GM18858 (cell line): ENCODE measurements at regions not wholly inside any gene's neighbourhood (a gene's known extent, or its start where the extent isn't known, plus 50 kb on each side); places are given as distances from the start of the nearest gene placed in this dataset.
A peak's percentile ranks its signal among the peaks of the same experiment; 100 is the strongest.

Experiments used
- ATAC-seq: cut with Tn5 transposase; IDR thresholded peaks from one replicate; pipeline ENCODE4 v1.9.1; 2021; ENCODE audit not compliant: unreplicated experiment

DNA sequence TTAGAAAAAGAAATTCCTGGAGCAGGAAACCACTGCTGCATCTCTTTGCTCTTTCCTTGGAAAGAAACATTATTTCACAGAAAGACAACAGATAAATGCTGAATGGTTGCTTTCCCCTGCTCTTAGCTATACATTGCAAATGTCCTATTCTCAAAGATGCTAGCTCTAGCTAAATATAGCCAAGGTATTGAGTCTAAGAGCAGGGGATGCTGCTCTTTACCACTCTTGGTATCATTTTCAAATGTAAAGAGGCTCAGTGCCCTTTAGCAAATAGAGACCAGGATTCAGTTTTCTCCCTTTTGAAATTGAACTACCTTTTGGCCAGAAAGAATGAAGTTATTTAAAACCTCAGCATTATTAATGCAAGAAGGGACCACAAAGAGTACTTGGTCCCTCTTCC is 104.0 kb upstream of the FUT8 start:
- ATAC-seq = no peak

DNA sequence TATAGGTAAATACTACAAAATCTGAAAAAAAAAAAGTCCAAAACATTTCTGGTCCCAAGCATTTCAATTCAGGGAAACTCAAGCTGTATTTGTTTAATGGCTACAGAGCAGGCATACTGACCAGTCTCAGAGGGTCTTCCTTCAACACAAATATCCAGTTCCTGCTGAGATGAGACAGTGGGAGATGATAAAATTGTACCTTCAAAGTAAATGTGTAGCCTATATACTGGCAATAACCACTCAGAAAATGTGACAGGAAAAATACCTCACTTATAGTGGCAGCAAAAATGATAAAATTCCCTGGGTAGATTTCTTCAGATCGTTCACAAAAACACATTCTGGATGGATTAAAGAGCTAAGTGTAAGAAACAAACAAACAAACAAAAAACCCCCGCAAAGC is 102.0 kb upstream of the FUT8 start:
- no peak for ATAC-seq

DNA sequence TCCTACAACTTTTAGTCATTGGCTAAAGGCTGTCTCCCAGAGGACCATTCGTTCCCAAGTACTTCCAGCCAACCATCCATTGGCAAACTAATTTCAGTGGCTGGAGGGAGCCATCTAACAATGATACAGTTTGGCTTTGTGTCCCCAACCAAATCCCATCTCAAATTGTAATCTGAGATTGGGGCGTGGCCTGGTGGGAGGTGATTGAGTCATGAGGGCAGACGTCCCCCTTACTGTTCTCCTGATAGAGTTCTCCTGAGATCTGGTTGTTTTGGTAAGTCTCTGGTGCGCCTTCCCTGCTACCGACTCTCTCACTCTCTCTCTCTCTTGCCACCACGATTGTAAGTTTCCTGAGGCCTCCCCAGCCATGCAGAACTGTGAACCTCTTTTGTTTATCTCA is 99.7 kb upstream of the FUT8 start:
- no peak for ATAC-seq

DNA sequence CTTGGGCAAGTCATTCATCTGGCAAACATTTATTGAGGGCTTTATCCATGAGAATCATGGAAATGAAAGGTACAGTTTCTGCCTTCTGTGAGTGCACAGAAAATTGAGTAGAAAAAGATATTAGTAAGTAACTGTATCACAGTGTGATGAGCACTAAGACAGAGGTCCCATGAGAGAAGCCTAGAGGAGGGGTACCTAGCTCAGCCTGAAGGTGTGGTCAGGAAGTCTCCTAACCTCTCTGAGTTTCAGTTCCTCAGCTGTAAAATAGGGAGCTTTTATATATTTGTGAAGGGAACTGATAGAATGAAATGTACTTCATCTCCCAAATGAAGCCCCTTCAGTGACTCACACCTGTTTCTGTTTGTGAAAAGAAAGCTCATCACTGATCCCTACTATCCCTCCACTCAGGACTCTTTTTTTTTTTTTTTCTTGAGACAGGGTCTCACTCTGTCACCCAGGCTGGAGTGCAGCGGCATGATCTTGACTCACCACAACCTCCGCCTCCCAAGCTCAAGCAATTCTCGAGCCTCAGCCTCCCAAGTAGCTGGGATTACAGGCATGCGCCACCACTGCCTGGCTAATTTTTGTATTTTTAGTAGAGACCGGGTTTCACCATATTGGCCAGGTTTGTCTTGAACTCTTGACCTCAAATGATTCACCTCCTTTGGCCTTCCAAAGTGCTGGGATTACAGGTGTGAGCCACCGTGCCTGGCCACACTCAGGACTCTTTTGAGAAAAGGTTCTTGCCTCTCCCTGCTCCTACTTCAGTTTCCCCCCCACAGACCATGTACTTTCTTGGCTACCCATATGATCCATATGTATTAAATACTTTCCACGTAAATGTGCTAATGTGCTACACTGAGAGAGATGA is 93.7 kb upstream of the FUT8 start:
- peak; percentile 50 for ATAC-seq

DNA sequence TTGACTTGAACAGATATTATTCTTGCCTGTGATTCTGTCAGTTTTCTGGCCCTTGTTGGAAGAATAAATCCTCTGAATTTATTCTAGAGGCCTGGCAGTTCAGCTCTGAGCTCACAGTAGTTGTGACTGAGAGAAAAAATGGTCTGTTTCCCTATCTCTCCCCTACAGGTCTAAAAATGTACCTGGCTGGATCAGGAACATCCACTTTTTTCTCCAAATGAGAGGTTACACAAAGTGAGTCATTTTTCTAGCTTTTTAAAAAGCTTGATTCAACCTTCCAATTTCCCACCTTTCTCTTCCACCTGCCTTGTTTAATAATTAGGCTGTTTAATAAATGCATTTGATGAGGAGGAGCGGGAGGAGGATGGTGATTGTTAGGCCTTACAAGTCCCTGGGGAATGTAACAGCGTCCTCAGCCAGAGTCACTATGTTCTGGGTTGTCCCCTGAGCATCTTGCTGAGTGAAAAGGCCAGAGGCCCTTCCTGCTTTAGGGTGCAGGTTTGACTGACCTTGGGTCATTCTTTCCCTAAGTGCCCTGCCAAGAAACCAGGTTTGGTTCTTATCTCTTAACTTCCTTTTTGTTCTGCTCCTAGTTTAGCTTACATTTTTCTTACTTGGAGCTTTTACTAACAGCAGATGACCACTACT is 91.7 kb upstream of the FUT8 start:
- peak; percentile 23 for ATAC-seq

DNA sequence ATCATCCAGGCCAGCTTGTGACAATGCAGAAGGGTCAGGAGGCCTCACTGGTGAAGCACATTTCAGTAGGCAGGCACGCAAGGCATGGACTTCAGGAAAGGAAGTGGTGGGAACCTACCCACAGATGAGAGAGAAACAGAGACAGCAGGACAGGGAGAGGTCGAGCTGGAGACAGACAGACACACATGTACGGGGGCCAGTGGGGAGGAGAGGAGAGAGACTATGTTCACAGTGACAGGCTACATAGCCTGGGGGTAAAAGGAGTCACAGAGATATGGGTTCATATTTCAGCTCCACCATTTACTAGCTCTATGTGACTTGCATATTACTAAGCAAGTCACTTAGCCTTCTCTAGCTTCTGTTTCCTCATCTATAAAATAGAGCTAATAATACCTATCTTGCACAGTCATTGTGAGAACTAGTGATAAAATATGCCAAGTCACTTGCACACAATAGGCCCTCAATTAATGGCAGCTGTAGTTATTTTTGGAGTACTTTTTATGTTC is 91.1 kb upstream of the FUT8 start:
- peak; percentile 51 for ATAC-seq

DNA sequence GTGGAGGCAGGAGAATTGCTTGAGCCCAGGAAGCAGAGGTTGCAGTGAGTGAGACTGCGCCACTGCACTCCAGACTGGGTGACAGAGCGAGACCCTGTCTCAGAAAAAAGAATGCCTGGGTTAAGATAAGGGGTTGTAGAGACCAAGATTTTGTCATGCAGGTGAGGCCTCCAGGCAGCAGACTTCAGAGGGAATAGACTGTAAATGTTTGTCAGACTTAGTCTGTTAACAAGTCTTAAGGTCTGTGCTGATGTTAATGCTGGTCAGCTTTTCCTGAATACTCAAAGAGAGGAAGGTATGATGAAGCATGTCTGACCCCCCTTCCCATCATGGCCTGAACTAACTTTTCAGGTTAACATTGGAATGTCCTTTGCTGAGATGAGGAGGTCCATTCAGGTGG is 83.0 kb upstream of the FUT8 start:
- ATAC-seq = no peak

DNA sequence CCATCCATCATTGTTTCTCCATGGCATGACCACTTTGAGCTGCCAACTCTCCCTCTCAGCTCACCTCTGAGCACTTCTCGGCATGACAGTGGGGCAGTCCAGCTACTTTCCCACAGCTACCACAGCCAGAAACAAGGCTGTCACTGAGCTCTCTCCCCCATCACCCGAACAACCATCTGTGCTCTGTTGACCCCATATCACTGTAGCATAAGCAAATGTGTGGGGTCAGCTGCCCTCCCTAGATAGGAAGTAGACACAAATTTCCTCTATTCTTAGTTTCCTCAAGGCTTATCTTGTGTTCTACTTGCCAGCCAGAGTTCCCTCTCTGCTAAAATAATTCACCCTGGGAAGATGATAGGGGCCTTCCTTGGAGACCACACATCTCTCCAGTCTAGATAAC is 82.6 kb upstream of the FUT8 start:
- ATAC-seq = no peak

DNA sequence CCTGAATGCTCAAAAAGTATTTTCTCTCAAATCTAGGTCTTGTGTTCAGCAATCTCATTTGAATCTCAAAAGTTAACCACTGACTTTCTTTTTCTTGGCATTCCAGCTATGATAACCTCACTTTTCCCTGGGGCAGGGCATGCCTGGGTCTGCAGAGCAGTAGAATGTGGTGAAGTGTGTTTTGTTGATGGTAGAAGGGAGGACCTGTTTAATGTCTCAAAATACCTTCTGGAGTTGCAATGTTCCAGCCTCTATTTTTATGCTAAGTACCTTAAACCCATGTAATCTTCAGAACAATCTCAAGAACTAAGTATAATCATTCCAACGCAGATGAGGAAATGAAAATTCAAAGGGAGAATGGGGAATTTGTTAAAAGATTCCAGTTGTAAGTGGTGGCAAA is 82.1 kb upstream of the FUT8 start:
- ATAC-seq = no peak

DNA sequence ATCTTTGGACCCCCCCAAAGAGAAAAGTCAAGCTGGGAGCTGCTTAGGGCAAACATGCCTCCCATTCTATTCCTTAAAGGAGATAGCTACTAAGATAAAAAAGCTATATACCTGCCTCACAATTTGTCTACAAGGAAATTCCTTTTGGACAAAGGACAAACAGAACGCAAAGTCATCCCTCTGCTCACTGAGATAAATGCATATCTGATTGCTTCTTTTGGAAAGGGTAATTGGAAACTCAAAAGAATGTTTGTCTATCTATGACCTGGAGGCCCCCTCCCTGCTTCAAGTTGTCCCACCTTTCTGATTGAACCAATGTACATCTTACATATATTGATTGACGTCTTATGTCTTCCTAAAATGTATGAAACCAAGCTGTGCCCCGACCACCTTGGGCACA is 80.9 kb upstream of the FUT8 start:
- ATAC-seq = no peak

DNA sequence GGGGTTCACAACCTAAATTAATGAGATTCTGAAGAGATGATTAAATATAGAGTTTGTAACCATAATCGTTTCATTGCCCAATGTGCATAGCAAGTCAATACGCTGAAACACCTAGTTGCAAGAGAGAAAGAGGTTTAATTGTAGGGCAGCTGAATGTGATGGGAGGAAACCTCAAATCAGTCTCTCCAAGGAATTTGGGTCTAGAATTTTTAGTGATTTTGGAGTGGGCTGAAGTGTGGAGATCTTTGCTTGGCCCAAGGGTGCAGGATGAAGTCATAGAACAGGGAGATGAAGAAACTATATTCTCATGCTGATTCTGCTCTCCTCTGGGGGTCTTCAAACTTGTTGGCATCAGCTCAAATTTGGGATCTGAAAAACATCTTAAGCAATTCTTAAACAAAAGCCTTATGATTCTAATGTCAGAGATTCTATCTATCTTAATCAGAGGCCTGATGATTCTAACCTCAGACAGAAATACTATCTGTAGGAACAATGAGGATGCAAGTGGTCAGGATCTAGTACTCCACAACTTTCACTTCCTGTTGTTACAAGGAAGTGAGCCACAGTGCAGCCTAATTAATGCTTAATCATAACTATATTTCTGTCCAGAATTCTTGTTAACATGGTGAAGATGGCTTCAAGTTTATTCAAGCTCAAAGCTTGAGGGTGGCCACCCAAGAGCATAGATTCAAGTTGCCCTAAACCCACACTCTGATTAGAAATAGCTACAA is 80.2 kb upstream of the FUT8 start:
- ATAC-seq = no peak

DNA sequence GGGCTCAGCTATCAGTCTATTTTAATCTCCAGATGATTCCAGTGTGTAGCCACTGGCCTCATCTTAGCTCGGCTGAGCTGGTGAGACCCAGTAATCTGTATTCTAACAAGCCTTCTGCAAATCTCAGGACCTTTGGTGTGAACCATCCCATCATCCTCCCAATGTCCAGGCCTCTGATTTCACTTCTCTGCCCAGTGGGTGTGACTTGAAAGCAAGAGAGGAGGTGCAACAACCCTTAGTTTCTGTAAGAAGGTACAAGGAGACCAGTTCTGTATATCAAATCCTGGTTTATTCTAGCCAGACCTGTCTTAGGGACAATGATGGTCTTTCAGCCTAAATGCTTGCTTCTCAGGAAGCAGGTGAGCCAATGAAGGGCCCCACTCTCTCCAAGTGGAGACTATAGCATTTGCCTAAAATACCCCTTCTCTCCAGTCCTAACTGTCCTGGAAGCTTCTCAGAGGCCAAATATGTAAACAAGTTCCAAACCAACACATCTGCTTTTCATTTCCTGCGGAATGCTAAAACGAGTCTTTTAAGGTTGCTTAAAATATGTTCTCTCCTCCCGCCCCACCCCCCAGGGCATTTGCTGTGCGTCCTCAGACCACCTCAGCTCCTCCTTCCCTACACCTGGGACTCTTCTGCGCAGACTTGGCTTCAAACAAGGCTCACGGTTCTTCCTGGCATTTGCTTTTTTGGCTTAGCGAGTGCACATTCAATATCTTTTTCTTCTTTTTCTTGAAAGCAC is 78.4 kb upstream of the FUT8 start:
- ATAC-seq = no peak

DNA sequence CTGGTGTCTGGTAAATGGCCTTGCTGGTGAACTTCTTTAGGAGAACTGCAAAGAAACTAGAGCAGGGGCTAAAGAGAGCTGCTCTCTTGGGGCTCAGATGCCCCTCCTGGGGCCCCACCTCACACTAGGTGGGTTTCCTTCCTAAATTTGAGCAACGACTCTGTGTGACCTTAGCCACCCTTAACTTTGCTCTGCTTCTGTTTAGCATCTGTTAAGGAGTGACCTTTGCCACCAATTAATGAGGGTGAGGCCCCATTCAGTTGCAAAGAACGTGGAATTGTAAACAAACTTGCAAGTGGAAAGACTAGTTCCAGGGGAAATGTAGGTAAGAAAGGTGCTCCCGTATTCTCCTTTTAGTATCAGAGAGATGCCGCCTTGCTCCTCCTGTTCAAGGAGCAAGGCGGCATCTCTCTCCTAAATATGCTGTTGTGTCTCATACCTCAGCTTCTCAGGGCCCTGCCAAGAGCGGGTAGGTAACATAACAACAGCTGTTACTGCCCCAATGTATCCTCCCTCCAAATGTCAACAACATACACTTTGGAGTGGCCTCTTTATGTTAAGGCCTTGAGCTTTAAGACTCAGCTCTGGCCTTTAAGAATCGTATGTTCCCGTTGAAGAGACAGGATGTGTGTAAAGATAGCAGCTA is 77.6 kb upstream of the FUT8 start:
- no peak for ATAC-seq

DNA sequence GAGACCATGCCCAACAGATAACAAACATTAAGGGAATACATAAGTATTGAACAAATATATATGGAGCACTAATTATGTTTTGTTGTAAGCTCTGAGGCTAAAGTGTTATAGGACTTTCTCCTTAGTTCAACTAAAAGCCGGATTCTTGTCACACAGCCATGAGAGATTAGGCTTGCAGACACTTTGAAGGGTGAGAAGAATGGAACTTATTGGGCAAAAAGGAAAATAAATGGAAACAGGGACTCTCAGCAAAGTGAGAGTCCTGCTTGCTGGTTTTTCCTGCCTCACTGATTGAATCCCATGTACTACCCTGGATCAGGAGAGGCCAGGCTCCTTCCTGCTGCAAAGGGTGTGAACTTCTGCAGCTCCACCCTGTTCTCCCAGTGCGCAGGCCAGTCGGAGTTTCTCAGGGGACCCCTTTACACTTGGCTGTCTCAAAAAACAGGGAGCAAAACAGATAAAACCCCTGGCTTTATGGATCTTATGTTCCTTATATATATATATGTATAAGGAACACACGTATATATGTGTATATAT is 77.1 kb upstream of the FUT8 start:
- ATAC-seq = no peak

DNA sequence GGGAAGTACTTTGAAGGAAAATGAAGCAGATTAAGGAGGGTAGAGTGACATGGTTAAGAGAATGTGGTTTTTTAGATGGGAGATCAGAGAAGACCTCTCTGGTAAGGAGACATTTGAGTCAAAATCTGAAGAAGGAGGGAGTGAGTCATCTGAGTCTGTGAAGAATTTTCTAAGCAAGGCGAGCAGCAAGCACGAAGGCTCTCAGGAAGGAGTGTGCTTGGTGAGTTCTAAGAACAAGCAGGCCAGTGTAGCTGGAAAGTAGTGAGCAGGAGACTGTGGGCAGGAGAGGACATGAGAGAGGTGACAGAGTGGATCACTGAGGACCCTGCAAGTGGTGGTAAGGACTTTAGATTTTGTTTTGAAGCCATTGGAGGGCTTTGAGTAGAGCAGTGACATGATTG is 76.3 kb upstream of the FUT8 start:
- ATAC-seq = peak; percentile 77

DNA sequence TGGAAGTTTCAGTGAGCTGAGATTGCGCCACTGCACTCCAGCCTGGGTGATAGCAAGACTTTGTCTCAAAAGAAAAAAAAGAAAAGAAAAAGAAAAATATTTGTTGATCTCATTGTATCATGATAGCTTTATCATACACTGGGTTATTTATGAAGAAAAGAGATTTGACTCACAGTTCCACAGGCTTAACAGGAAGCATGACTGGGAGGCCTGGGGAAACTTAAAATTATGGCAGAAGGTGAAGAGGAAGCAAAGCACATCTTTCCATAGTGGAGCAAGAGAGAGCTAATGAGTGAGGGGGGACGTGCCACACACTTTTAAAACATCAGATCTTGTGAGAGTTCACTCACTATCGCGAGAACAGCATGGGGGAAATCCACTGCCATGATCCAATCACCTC is 72.7 kb upstream of the FUT8 start:
- no peak for ATAC-seq

DNA sequence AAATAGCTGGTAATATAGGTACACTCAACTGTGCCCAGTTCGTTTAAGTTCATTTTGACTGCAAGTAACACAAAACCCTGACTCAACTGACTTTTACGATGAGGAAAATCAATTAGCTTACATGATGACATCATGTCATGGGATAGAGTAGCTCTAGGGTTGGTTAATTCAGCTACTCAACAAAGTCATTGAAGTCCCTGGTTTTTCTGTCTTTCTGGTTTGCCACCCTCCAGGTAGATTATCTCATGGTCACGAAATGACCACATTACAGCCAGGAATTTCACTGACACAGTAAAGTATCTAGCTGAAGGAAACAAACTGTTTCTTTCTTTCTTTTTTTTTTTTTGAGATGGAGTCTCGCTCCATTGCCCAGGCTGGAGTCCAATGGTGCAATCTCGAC is 68.5 kb upstream of the FUT8 start:
- no peak for ATAC-seq

DNA sequence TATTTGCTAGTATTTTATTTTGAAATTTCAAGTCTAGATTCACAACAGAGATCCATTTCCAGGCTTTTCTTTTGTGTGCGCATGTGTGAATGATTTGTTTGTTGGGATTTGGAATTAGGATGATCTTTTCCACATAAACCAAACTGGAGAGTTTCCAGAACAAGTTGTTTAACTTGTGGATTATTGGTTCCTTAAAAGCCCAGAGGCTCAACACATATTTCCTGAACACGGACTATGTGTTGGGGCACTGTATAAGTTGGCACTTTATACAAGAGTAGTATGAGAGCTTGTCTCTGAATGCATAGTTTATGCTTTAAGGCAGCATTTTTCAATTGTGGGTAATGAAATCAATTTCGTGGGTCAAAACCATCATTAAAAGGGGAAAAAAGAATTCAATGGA is 67.3 kb upstream of the FUT8 start:
- ATAC-seq = no peak

DNA sequence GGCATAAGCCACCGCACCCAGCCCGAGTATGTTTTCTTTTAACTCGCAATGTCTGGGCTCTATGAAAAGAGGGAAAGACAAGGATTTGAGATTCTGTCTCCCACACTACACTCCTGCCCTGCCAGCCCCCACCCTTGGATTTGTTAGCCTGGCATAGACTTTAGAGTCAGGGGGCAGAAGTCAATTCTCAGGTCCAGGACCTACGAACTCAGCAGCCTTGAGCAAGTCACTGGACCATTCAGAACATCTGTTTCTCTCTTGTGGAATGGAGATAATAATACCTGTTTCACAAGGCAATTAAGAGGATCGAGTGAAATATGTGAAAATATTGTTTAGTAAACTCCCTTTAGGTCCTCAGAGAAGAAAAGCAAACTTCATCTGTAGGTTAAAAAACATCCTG is 66.1 kb upstream of the FUT8 start:
- no peak for ATAC-seq

DNA sequence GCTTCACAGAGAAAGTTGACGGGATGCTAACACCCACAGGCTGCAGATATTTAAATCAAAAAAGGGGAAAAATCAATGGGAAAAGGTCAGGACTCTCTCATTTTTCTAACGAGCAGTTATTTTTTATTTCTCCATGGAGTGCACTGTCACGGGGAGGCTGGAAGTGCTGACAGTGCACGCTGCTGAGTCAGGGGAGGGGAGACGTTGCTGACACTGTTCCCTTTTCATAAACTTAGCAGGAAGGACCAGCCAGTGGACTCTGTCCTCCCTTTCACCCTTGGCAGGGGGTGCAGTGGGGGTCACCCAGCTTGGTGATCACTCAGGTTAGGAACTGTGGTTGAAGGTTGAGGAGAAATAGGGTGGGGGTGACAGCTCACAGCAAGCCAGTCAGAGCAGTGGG is 65.6 kb upstream of the FUT8 start:
- no peak for ATAC-seq
